Breast epithelium (tissue), 4 donors: ENCODE measurements at regions not wholly inside any gene's neighbourhood (a gene's known extent, or its start where the extent isn't known, plus 50 kb on each side); places are given as distances from the start of the nearest gene placed in this dataset.

Experiments
- DNase-seq, 2 donors: peaks; one replicate each; pipeline ENCODE4 v3.0.0-alpha.2; 2019; ENCODE audit warnings: low spot score in 2 of 2
- H3K27ac ChIP-seq, 2 donors: fragments of 200-600 bp; sonication (generic) in 1 of 2; one replicate each; pipeline ENCODE4 v1.5.1; 2016 to 2019; ENCODE audit warnings: mild to moderate bottlenecking in 1 of 2
- H3K27me3 ChIP-seq, 2 donors: fragments of 200-600 bp; sonication (generic) in 1 of 2; one replicate each; pipeline versions ENCODE4 v1.5.1 to v1.6.0; 2017 to 2019; ENCODE audit warnings: control low read depth in 1 of 2, mild to moderate bottlenecking in 1 of 2
- H3K36me3 ChIP-seq: fragments of 200-600 bp; one replicate; pipeline ENCODE4 v1.5.1; 2019
- H3K4me1 ChIP-seq, 2 donors: fragments of 200-600 bp; sonication (generic); one replicate each; pipeline ENCODE4 v1.5.1; 2016 to 2019; ENCODE audit warnings: control low read depth in 1 of 2
- H3K4me3 ChIP-seq, 3 donors: fragments of 200-600 bp; sonication (generic); 1 replicate in 2 of 3; 2 replicates in 1 of 3; pipeline ENCODE4 v1.5.1; 2016 to 2019; ENCODE audit warnings: mild to moderate bottlenecking in 3 of 3, moderate library complexity in 2 of 3
- H3K9me3 ChIP-seq, 2 donors: fragments of 200-600 bp; sonication (generic) in 1 of 2; one replicate each; pipeline ENCODE4 v1.5.1; 2016 to 2019; ENCODE audit warnings: control low read depth in 1 of 2
- CTCF ChIP-seq, 3 donors: fragments of 450-650 bp; IDR thresholded peaks; one replicate each; pipeline ENCODE4 v1.5.1; 2016 to 2017; ENCODE audit warnings: antibody characterized with exemption in 3 of 3, mild to moderate bottlenecking in 3 of 3, moderate library complexity in 3 of 3
- POLR2A ChIP-seq: fragments of 450-650 bp; IDR thresholded peaks from one replicate; pipeline ENCODE4 v1.6.1; 2016; ENCODE audit warnings: antibody characterized with exemption, mild to moderate bottlenecking, moderate library complexity
- POLR2AphosphoS5 ChIP-seq, 3 donors: sonication (generic); formaldehyde crosslinking; IDR thresholded peaks; one replicate each; pipeline ENCODE4 v1.6.1; 2017; ENCODE audit warnings: antibody characterized with exemption in 3 of 3
- intact Hi-C: fragments of 100-400 bp; cut with DNase I; formaldehyde crosslinking; loops from one replicate; pipeline ENCODE4 v1.15.1; 2023; ENCODE audit warnings: low total_unique reads

GRCh38 chr7:12968836-12969422, 281.5 kb downstream of the ARL4A start:
- Histone ChIP-seq H3K9me3 (no peaks in the 10 kb centered on the region), H3K27ac (no peak overlapping the region), H3K36me3 (no peaks in the 10 kb centered on the region), H3K4me3 (no peak overlapping the region), H3K27me3 (no peaks in the 10 kb centered on the region), H3K4me1 (no peaks in the 10 kb centered on the region)
- no peak for DNase-seq
- TF ChIP-seq POLR2AphosphoS5 (IDR thresholded peaks at IDR 0.05) (no peak), CTCF (IDR thresholded peaks at IDR 0.05) (no peak), POLR2A (no peak)
- intact Hi-C loops, result no loop called here

- no peak overlapping the region for H3K4me3 ChIP-seq
- intact Hi-C loops, result no loop called here
- TF ChIP-seq POLR2A (no peak), POLR2AphosphoS5 (IDR thresholded peaks at IDR 0.05) (no peak), CTCF (IDR thresholded peaks at IDR 0.05) (no peak)
- no peaks in the 10 kb centered on the region for H3K9me3 ChIP-seq
- no peak for DNase-seq
- H3K36me3 ChIP-seq, result no peaks in the 10 kb centered on the region
- H3K27ac ChIP-seq, result no peak overlapping the region
- no peaks in the 10 kb centered on the region for H3K27me3 ChIP-seq
- H3K4me1 ChIP-seq, result no peaks in the 10 kb centered on the region
Observed at GRCh38 chr7:12970626-12971025, 283.2 kb downstream of the ARL4A start.

GRCh38 chr7:12974451-12975166, 287.2 kb downstream of the ARL4A start:
- no peak overlapping the region for H3K27ac ChIP-seq
- no peaks in the 10 kb centered on the region for H3K4me1 ChIP-seq
- no peaks in the 10 kb centered on the region for H3K27me3 ChIP-seq
- TF ChIP-seq POLR2A (no peak), POLR2AphosphoS5 (IDR thresholded peaks at IDR 0.05) (no peak), CTCF (IDR thresholded peaks at IDR 0.05) (no peak)
- intact Hi-C loops, result no loop called here
- H3K4me3 ChIP-seq, result no peak overlapping the region
- H3K36me3 ChIP-seq, result no peaks in the 10 kb centered on the region
- DNase-seq, result no peak
- H3K9me3 ChIP-seq, result no peaks in the 10 kb centered on the region

- Histone ChIP-seq H3K36me3 (no peaks in the 10 kb centered on the region), H3K4me1 (no peaks in the 10 kb centered on the region), H3K27ac (no peak overlapping the region), H3K9me3 (no peaks in the 10 kb centered on the region), H3K27me3 (no peaks in the 10 kb centered on the region), H3K4me3 (no peak overlapping the region)
- intact Hi-C loops, result no loop called here
- DNase-seq, result no peak
- TF ChIP-seq POLR2A (no peak), CTCF (IDR thresholded peaks at IDR 0.05) (no peak), POLR2AphosphoS5 (IDR thresholded peaks at IDR 0.05) (no peak)
Observed at GRCh38 chr7:12975412-12975811, 288.0 kb downstream of the ARL4A start.

- no peaks in the 10 kb centered on the region for H3K36me3 ChIP-seq
- no peak overlapping the region for H3K27ac ChIP-seq
- H3K4me1 ChIP-seq, result no peaks in the 10 kb centered on the region
- DNase-seq, result no peak
- intact Hi-C loops, result no loop called here
- no peak overlapping the region for H3K4me3 ChIP-seq
- no peaks in the 10 kb centered on the region for H3K9me3 ChIP-seq
- TF ChIP-seq CTCF (IDR thresholded peaks at IDR 0.05), result no peak
- TF ChIP-seq POLR2A, result no peak
- no peak for TF ChIP-seq POLR2AphosphoS5 (IDR thresholded peaks at IDR 0.05)
- H3K27me3 ChIP-seq, result no peaks in the 10 kb centered on the region
Observed at GRCh38 chr7:12979181-12979580, 291.7 kb downstream of the ARL4A start.
